Mucosa of rectum (tissue), 2 donors: ENCODE measurements at regions not wholly inside any gene's neighbourhood (a gene's known extent, or its start where the extent isn't known, plus 50 kb on each side); places are given as distances from the start of the nearest gene placed in this dataset.

ENCODE experiments used
- H3K27ac ChIP-seq, 2 donors: one replicate each; pipeline ENCODE4 v1.7.0; 2013; ENCODE audit warnings: inconsistent platforms in 2 of 2, low read depth in 2 of 2, low read length in 2 of 2
- H3K27me3 ChIP-seq, 2 donors: one replicate each; pipeline ENCODE4 v1.7.0; 2013; ENCODE audit warnings: low read length in 2 of 2; ENCODE audit not compliant: control insufficient read depth in 2 of 2, insufficient read depth in 2 of 2
- H3K36me3 ChIP-seq, 2 donors: one replicate each; pipeline ENCODE4 v1.7.0; 2013; ENCODE audit warnings: low read length in 2 of 2; ENCODE audit not compliant: control insufficient read depth in 2 of 2, insufficient read depth in 2 of 2
- H3K4me1 ChIP-seq, 2 donors: one replicate each; pipeline ENCODE4 v1.7.0; 2013; ENCODE audit warnings: low read length in 2 of 2, mild to moderate bottlenecking in 1 of 2; ENCODE audit not compliant: control insufficient read depth in 2 of 2, insufficient read depth in 2 of 2
- H3K4me3 ChIP-seq, 2 donors: one replicate each; pipeline ENCODE4 v1.7.0; 2013; ENCODE audit warnings: low read length in 2 of 2
- H3K9ac ChIP-seq, 2 donors: one replicate each; pipeline ENCODE4 v1.7.0; 2013; ENCODE audit warnings: low read length in 2 of 2, low read depth in 1 of 2, mild to moderate bottlenecking in 1 of 2
- H3K9me3 ChIP-seq, 2 donors: one replicate each; pipeline ENCODE4 v1.7.0; 2013; ENCODE audit warnings: low read length in 2 of 2; ENCODE audit not compliant: control insufficient read depth in 2 of 2
- donor health status: healthy.
- donor health status: Normal muscosa, but diverticular disease.

GRCh38 chr1:184919892-184920291 is 54.4 kb downstream of the NIBAN1 start:
- H3K36me3 ChIP-seq: no peaks in the 10 kb centered on the region
- H3K9ac ChIP-seq: no peak overlapping the region
- no peak overlapping the region for H3K27ac ChIP-seq
- no peaks in the 10 kb centered on the region for H3K9me3 ChIP-seq
- H3K27me3 ChIP-seq: peaks cover 0 to 5% of the 10 kb centered on the region in 2 donors
- no peaks in the 10 kb centered on the region for H3K4me1 ChIP-seq
- H3K4me3 ChIP-seq: no peak overlapping the region

- no peak overlapping the region for H3K9ac ChIP-seq
- H3K36me3 ChIP-seq: no peaks in the 10 kb centered on the region
- H3K4me1 ChIP-seq: no peaks in the 10 kb centered on the region
- H3K27ac ChIP-seq: no peak overlapping the region
- no peak overlapping the region for H3K4me3 ChIP-seq
- no peaks in the 10 kb centered on the region for H3K9me3 ChIP-seq
- H3K27me3 ChIP-seq: peaks cover 2 to 5% of the 10 kb centered on the region in 2 donors
These were observed 58.7 kb downstream of the NIBAN1 start for GRCh38 chr1:184915463-184916090.

- Histone ChIP-seq H3K9ac (no peak overlapping the region), H3K9me3 (no peaks in the 10 kb centered on the region), H3K27ac (no peak overlapping the region), H3K4me1 (no peaks in the 10 kb centered on the region), H3K36me3 (no peaks in the 10 kb centered on the region), H3K27me3 (peaks cover 2 to 5% of the 10 kb centered on the region in 2 donors), H3K4me3 (no peak overlapping the region)
These were observed 60.2 kb downstream of the NIBAN1 start for GRCh38 chr1:184914149-184914548.

GRCh38 chr1:184912392-184912791 is 61.9 kb downstream of the NIBAN1 start:
- H3K9ac ChIP-seq: no peak overlapping the region
- peaks cover 2 to 7% of the 10 kb centered on the region in 2 donors for H3K27me3 ChIP-seq
- no peaks in the 10 kb centered on the region for H3K9me3 ChIP-seq
- no peak overlapping the region for H3K4me3 ChIP-seq
- H3K36me3 ChIP-seq: no peaks in the 10 kb centered on the region
- H3K27ac ChIP-seq: no peak overlapping the region
- H3K4me1 ChIP-seq: no peaks in the 10 kb centered on the region

- no peak overlapping the region for H3K27ac ChIP-seq
- no peaks in the 10 kb centered on the region for H3K36me3 ChIP-seq
- no peak overlapping the region for H3K9ac ChIP-seq
- H3K27me3 ChIP-seq: peaks cover 2 to 7% of the 10 kb centered on the region in 2 donors
- H3K9me3 ChIP-seq: no peaks in the 10 kb centered on the region
- no peaks in the 10 kb centered on the region for H3K4me1 ChIP-seq
- no peak overlapping the region for H3K4me3 ChIP-seq
These were observed 62.5 kb downstream of the NIBAN1 start for GRCh38 chr1:184911830-184912229.

GRCh38 chr1:184911103-184911745 is 63.1 kb downstream of the NIBAN1 start:
- no peaks in the 10 kb centered on the region for H3K9me3 ChIP-seq
- H3K4me1 ChIP-seq: no peaks in the 10 kb centered on the region
- H3K36me3 ChIP-seq: no peaks in the 10 kb centered on the region
- H3K27me3 ChIP-seq: peaks cover 2 to 7% of the 10 kb centered on the region in 2 donors
- no peak overlapping the region for H3K9ac ChIP-seq
- no peak overlapping the region for H3K27ac ChIP-seq
- H3K4me3 ChIP-seq: no peak overlapping the region

- Histone ChIP-seq H3K4me1 (no peaks in the 10 kb centered on the region), H3K4me3 (no peak overlapping the region), H3K27ac (no peak overlapping the region), H3K9me3 (no peaks in the 10 kb centered on the region), H3K27me3 (peaks cover 2 to 3% of the 10 kb centered on the region in 2 donors), H3K36me3 (no peaks in the 10 kb centered on the region), H3K9ac (no peak overlapping the region)
These were observed 63.6 kb downstream of the NIBAN1 start for GRCh38 chr1:184910691-184911091.

- H3K27ac ChIP-seq: no peak overlapping the region
- H3K4me3 ChIP-seq: no peak overlapping the region
- no peak overlapping the region for H3K9ac ChIP-seq
- no peaks in the 10 kb centered on the region for H3K9me3 ChIP-seq
- no peaks in the 10 kb centered on the region for H3K36me3 ChIP-seq
- peaks cover 2% of the 10 kb centered on the region in 2 donors for H3K27me3 ChIP-seq
- H3K4me1 ChIP-seq: peaks cover 5 to 6% of the 10 kb centered on the region in 2 donors
These were observed 64.3 kb downstream of the NIBAN1 start for GRCh38 chr1:184910005-184910404.

GRCh38 chr1:184909019-184909418 is 65.3 kb downstream of the NIBAN1 start:
- H3K9ac ChIP-seq: no peak overlapping the region
- H3K27me3 ChIP-seq: peaks cover 2% of the 10 kb centered on the region in 2 donors
- no peak overlapping the region for H3K27ac ChIP-seq
- H3K36me3 ChIP-seq: no peaks in the 10 kb centered on the region
- H3K4me1 ChIP-seq: peaks cover 5 to 8% of the 10 kb centered on the region in 2 donors
- H3K4me3 ChIP-seq: no peak overlapping the region
- no peaks in the 10 kb centered on the region for H3K9me3 ChIP-seq

- Histone ChIP-seq H3K27me3 (peaks cover 0 to 2% of the 10 kb centered on the region in 2 donors), H3K36me3 (no peaks in the 10 kb centered on the region), H3K4me3 (no peak overlapping the region), H3K9ac (no peak overlapping the region), H3K9me3 (no peaks in the 10 kb centered on the region), H3K4me1 (peaks cover 5 to 8% of the 10 kb centered on the region in 2 donors), H3K27ac (no peak overlapping the region)
These were observed 65.8 kb downstream of the NIBAN1 start for GRCh38 chr1:184908506-184908905.
